ENCODE measurements at regions not wholly inside any gene's neighbourhood (a gene's known extent, or its start where the extent isn't known, plus 50 kb on each side); places are given as distances from the start of the nearest gene placed in this dataset.

GRCh38 chr3:5994651-5995050 is 807.1 kb downstream of the EDEM1 start:
- TF ChIP-seq POLR2AphosphoS5 (IDR thresholded peaks at IDR 0.05) (no peak), MXI1 (conservative IDR thresholded peaks at IDR 0.05; ENCODE audit: poor library complexity, severe bottlenecking) (no peak), CTCF (IDR thresholded peaks at IDR 0.05; ENCODE audit: poor library complexity, severe bottlenecking) (no peak), EZH2 (IDR thresholded peaks at IDR 0.05; ENCODE audit: borderline replicate concordance, insufficient read depth, low read length, poor library complexity, severe bottlenecking) (no peak), TAF1 (IDR thresholded peaks at IDR 0.05; ENCODE audit: low read depth) (no peak), REST (IDR thresholded peaks at IDR 0.05; ENCODE audit: borderline replicate concordance) (no peak), SMC3 (conservative IDR thresholded peaks at IDR 0.05; ENCODE audit: poor library complexity) (no peak), RAD21 (conservative IDR thresholded peaks at IDR 0.05) (no peak), EP300 (conservative IDR thresholded peaks at IDR 0.05; ENCODE audit: poor library complexity, severe bottlenecking) (no peak)
